PFSK-1 (cell line): ENCODE measurements at regions not wholly inside any gene's neighbourhood (a gene's known extent, or its start where the extent isn't known, plus 50 kb on each side); places are given as distances from the start of the nearest gene placed in this dataset.

Experiments
- FOXP2 ChIP-seq: optimal IDR thresholded peaks from 2 replicates; pipeline ENCODE3; 2011; ENCODE audit warnings: borderline replicate concordance, control low read depth, inconsistent platforms; ENCODE audit not compliant: insufficient read depth; ENCODE audit errors: extremely low read length, extremely low read depth
- POLR2AphosphoS5 ChIP-seq: IDR thresholded peaks from 2 replicates; pipeline ENCODE4 v1.6.1; 2012; ENCODE audit warnings: low read depth, mild to moderate bottlenecking, control low read depth, low read length, moderate library complexity
- SIN3A ChIP-seq: IDR thresholded peaks from 2 replicates; pipeline ENCODE4 v1.6.1; 2012; ENCODE audit warnings: mild to moderate bottlenecking, low read length, moderate library complexity, borderline replicate concordance; ENCODE audit not compliant: insufficient read depth
- TAF1 ChIP-seq: IDR thresholded peaks from 2 replicates; pipeline ENCODE4 v1.6.1; 2012; ENCODE audit warnings: low read length, control low read depth, borderline replicate concordance; ENCODE audit not compliant: insufficient read depth
- TF ChIP-seq, protein P1 (sequence below), 2 experiments: IDR thresholded peaks; 2 replicates each; pipeline versions ENCODE4 v1.6.1 to v1.8.0; 2011 to 2012; ENCODE audit warnings: low read depth in 2 of 2, low read length in 2 of 2, control low read depth in 1 of 2, inconsistent platforms in 1 of 2, mild to moderate bottlenecking in 1 of 2, moderate library complexity in 1 of 2; ENCODE audit not compliant: insufficient read depth in 1 of 2

DNA sequence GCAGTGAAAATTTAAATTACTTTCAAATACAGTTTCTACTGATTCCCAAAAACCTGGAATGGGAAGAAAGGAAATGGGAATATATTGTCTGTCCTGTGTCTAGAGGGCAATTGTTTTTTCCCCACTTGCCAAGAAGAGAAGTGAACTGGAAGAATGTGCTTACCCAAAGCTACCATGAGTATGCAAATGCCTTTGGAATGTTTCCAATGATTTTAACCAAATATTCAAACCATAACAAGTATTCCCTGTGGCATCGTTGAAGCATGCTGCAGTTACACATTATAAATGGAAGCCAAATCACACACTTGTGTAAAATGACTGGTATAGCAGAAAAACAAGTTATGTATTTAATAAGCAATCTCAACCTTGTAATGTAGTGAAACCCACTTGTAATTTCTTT, 368.2 kb downstream of the GBE1 start:
- TF ChIP-seq FOXP2 (no peak), SIN3A (no peak), POLR2AphosphoS5 (no peak), TAF1 (no peak)
- TF ChIP-seq, protein P1, sequence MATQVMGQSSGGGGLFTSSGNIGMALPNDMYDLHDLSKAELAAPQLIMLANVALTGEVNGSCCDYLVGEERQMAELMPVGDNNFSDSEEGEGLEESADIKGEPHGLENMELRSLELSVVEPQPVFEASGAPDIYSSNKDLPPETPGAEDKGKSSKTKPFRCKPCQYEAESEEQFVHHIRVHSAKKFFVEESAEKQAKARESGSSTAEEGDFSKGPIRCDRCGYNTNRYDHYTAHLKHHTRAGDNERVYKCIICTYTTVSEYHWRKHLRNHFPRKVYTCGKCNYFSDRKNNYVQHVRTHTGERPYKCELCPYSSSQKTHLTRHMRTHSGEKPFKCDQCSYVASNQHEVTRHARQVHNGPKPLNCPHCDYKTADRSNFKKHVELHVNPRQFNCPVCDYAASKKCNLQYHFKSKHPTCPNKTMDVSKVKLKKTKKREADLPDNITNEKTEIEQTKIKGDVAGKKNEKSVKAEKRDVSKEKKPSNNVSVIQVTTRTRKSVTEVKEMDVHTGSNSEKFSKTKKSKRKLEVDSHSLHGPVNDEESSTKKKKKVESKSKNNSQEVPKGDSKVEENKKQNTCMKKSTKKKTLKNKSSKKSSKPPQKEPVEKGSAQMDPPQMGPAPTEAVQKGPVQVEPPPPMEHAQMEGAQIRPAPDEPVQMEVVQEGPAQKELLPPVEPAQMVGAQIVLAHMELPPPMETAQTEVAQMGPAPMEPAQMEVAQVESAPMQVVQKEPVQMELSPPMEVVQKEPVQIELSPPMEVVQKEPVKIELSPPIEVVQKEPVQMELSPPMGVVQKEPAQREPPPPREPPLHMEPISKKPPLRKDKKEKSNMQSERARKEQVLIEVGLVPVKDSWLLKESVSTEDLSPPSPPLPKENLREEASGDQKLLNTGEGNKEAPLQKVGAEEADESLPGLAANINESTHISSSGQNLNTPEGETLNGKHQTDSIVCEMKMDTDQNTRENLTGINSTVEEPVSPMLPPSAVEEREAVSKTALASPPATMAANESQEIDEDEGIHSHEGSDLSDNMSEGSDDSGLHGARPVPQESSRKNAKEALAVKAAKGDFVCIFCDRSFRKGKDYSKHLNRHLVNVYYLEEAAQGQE (IDR thresholded peaks at IDR 0.05; ENCODE audit: insufficient read depth in 1 of 2, low read depth in 2 of 2, low read length in 2 of 2), result no peak

DNA sequence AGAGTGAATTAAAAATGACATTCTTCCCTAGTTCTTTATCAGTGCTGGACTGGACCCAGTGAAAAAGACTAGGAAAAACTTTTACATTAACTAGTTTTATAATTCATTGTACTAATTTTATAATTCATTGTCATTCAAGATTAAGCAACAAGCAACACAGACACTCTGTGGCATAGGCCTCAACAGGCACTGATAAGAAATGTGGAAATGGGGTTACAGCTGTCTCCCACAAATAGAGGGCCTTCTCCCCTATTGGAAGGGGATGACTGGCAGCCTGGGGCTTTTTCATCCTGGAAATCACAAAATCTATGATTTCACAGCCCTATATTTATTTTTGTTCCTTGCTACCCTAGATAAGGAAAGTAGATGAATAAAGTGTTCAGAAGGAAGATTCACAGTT, 370.6 kb downstream of the GBE1 start:
- TF ChIP-seq TAF1, result no peak
- TF ChIP-seq, protein P1 (IDR thresholded peaks at IDR 0.05; ENCODE audit: insufficient read depth in 1 of 2, low read depth in 2 of 2, low read length in 2 of 2), result no peak
- TF ChIP-seq SIN3A, result no peak
- TF ChIP-seq FOXP2, result no peak
- TF ChIP-seq POLR2AphosphoS5, result no peak

DNA sequence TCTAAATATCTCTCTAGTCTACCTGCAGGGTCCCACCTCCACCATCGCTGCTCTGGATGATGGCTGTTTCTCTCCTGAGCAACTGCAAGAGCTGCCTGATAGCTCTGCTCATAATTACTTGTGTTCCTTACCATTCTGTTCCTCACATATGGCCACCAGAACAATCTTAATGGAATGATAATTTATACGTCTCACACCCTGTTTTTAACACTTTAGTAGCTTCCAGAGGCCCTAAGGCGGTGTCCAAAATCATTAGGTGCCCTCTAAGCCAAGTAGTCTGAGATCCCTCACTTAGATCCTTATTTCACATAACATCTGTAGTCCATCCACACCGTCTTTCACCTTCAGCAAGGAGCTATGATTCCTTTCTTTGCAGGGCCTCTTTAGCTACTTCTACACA, 373.3 kb downstream of the GBE1 start:
- no peak for TF ChIP-seq SIN3A
- TF ChIP-seq, protein P1 (IDR thresholded peaks at IDR 0.05; ENCODE audit: insufficient read depth in 1 of 2, low read depth in 2 of 2, low read length in 2 of 2), result no peak
- no peak for TF ChIP-seq TAF1
- TF ChIP-seq FOXP2, result no peak
- TF ChIP-seq POLR2AphosphoS5, result no peak

DNA sequence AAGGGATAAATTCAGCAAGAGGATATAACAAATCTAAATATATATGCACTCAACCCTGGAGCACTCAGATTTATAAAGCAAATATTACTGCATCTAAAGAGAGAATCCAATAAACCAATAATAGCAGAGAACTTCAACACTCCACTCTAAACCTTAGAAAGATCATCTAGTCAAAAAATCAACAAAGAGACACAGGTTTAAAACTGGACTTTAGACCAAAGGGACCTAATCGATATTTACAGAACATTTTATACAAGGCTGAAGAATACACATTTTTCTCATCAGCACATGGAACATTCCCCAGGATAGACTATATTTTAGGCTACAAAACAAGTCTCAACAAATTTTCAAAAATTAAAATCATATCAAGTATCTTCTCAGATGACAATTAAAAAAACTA, 379.0 kb downstream of the GBE1 start:
- TF ChIP-seq, protein P1 (IDR thresholded peaks at IDR 0.05; ENCODE audit: insufficient read depth in 1 of 2, low read depth in 2 of 2, low read length in 2 of 2), result no peak
- TF ChIP-seq POLR2AphosphoS5 (no peak), TAF1 (no peak), FOXP2 (no peak), SIN3A (no peak)

DNA sequence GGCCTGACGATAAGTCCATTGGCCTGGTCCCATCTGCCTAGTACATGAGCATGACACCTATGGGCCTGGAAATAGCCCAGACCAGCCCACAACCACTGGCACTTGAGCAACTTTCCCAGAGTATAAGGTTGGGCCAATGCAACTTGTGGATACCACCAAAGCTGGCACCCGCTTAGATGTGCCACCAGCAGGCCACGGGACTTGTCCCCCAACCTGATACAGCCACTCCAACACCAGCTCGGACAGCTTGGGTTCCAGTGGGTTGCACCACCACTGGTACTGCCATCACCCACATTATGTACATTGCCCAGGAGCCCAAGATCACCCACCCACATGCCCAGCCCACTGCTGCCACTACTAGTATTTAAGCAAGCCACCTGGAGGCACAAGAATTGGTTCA, 381.2 kb downstream of the GBE1 start:
- TF ChIP-seq TAF1 (no peak), SIN3A (no peak), FOXP2 (no peak), POLR2AphosphoS5 (no peak)
- TF ChIP-seq, protein P1 (IDR thresholded peaks at IDR 0.05; ENCODE audit: insufficient read depth in 1 of 2, low read depth in 2 of 2, low read length in 2 of 2), result no peak
